Breast epithelium (tissue), 3 donors: ENCODE measurements at regions not wholly inside any gene's neighbourhood (a gene's known extent, or its start where the extent isn't known, plus 50 kb on each side); places are given as distances from the start of the nearest gene placed in this dataset.

Source experiments
- POLR2A ChIP-seq: fragments of 450-650 bp; IDR thresholded peaks from one replicate; pipeline ENCODE4 v1.6.1; 2016; ENCODE audit warnings: antibody characterized with exemption, mild to moderate bottlenecking, moderate library complexity
- POLR2AphosphoS5 ChIP-seq, 3 donors: sonication (generic); formaldehyde crosslinking; IDR thresholded peaks; one replicate each; pipeline ENCODE4 v1.6.1; 2017; ENCODE audit warnings: antibody characterized with exemption in 3 of 3
- TF ChIP-seq, protein P1 (sequence below), 3 donors: fragments of 450-650 bp; IDR thresholded peaks; one replicate each; pipeline ENCODE4 v1.5.1; 2016 to 2017; ENCODE audit warnings: antibody characterized with exemption in 3 of 3, mild to moderate bottlenecking in 3 of 3, moderate library complexity in 3 of 3

GRCh38 chr1:184865831-184866230 lies 108.5 kb downstream of the NIBAN1 start:
- TF ChIP-seq, protein P1, sequence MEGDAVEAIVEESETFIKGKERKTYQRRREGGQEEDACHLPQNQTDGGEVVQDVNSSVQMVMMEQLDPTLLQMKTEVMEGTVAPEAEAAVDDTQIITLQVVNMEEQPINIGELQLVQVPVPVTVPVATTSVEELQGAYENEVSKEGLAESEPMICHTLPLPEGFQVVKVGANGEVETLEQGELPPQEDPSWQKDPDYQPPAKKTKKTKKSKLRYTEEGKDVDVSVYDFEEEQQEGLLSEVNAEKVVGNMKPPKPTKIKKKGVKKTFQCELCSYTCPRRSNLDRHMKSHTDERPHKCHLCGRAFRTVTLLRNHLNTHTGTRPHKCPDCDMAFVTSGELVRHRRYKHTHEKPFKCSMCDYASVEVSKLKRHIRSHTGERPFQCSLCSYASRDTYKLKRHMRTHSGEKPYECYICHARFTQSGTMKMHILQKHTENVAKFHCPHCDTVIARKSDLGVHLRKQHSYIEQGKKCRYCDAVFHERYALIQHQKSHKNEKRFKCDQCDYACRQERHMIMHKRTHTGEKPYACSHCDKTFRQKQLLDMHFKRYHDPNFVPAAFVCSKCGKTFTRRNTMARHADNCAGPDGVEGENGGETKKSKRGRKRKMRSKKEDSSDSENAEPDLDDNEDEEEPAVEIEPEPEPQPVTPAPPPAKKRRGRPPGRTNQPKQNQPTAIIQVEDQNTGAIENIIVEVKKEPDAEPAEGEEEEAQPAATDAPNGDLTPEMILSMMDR (IDR thresholded peaks at IDR 0.05), result no peak
- TF ChIP-seq POLR2A (no peak), POLR2AphosphoS5 (IDR thresholded peaks at IDR 0.05) (no peak)
